ENCODE measurements at regions not wholly inside any gene's neighbourhood (a gene's known extent, or its start where the extent isn't known, plus 50 kb on each side); places are given as distances from the start of the nearest gene placed in this dataset.

GRCh38 chr5:124160265-124160664, 586.2 kb downstream of the ZNF608 start:
- DNase-seq (ENCODE audit: insufficient read length, low spot score) (no peak), FAIRE-seq (no peak)
- no peak for TF ChIP-seq POLR2A (IDR thresholded peaks at IDR 0.05; ENCODE audit: low read depth, low read length)

- no peak for TF ChIP-seq POLR2A (IDR thresholded peaks at IDR 0.05; ENCODE audit: low read depth, low read length)
- no peak for DNase-seq (ENCODE audit: insufficient read length, low spot score)
- FAIRE-seq: no peak
These were observed 589.1 kb downstream of the ZNF608 start for GRCh38 chr5:124157320-124157719.

GRCh38 chr5:124156415-124156996, 589.9 kb downstream of the ZNF608 start:
- FAIRE-seq (no peak), DNase-seq (ENCODE audit: insufficient read length, low spot score) (no peak)
- TF ChIP-seq POLR2A (IDR thresholded peaks at IDR 0.05; ENCODE audit: low read depth, low read length): no peak

- no peak for FAIRE-seq
- DNase-seq (ENCODE audit: insufficient read length, low spot score): no peak
- TF ChIP-seq POLR2A (IDR thresholded peaks at IDR 0.05; ENCODE audit: low read depth, low read length): no peak
These were observed 591.7 kb downstream of the ZNF608 start for GRCh38 chr5:124154714-124155113.

- no peak for TF ChIP-seq POLR2A (IDR thresholded peaks at IDR 0.05; ENCODE audit: low read depth, low read length)
- no peak for DNase-seq (ENCODE audit: insufficient read length, low spot score)
- no peak for FAIRE-seq
These were observed 592.9 kb downstream of the ZNF608 start for GRCh38 chr5:124153588-124153987.

- no peak for DNase-seq (ENCODE audit: insufficient read length, low spot score)
- FAIRE-seq: no peak
- TF ChIP-seq POLR2A (IDR thresholded peaks at IDR 0.05; ENCODE audit: low read depth, low read length): no peak
These were observed 597.9 kb downstream of the ZNF608 start for GRCh38 chr5:124148574-124148973.

GRCh38 chr5:124140060-124140459, 606.4 kb downstream of the ZNF608 start:
- no peak for TF ChIP-seq POLR2A (IDR thresholded peaks at IDR 0.05; ENCODE audit: low read depth, low read length)
- no peak for FAIRE-seq
- DNase-seq (ENCODE audit: insufficient read length, low spot score): no peak

- no peak for TF ChIP-seq POLR2A (IDR thresholded peaks at IDR 0.05; ENCODE audit: low read depth, low read length)
- DNase-seq (ENCODE audit: insufficient read length, low spot score) (no peak), FAIRE-seq (no peak)
These were observed 607.0 kb downstream of the ZNF608 start for GRCh38 chr5:124139477-124139876.

- TF ChIP-seq POLR2A (IDR thresholded peaks at IDR 0.05; ENCODE audit: low read depth, low read length): no peak
- DNase-seq (ENCODE audit: insufficient read length, low spot score) (no peak), FAIRE-seq (no peak)
These were observed 609.8 kb downstream of the ZNF608 start for GRCh38 chr5:124136609-124137008.

- FAIRE-seq (no peak), DNase-seq (ENCODE audit: insufficient read length, low spot score) (no peak)
- no peak for TF ChIP-seq POLR2A (IDR thresholded peaks at IDR 0.05; ENCODE audit: low read depth, low read length)
These were observed 611.5 kb downstream of the ZNF608 start for GRCh38 chr5:124134941-124135340.

GRCh38 chr5:124133406-124133805, 613.0 kb downstream of the ZNF608 start:
- no peak for FAIRE-seq
- no peak for DNase-seq (ENCODE audit: insufficient read length, low spot score)

GRCh38 chr5:124132843-124133242, 613.6 kb downstream of the ZNF608 start:
- no peak for DNase-seq (ENCODE audit: insufficient read length, low spot score)
- TF ChIP-seq POLR2A (IDR thresholded peaks at IDR 0.05; ENCODE audit: low read depth, low read length): no peak
- no peak for FAIRE-seq

More at GRCh38 chr5:124133406-124133805, 613.0 kb downstream of the ZNF608 start:
- TF ChIP-seq POLR2A (IDR thresholded peaks at IDR 0.05; ENCODE audit: low read depth, low read length): no peak

- no peak for DNase-seq (ENCODE audit: insufficient read length, low spot score)
These were observed 615.0 kb downstream of the ZNF608 start for GRCh38 chr5:124131466-124131865.

GRCh38 chr5:124130816-124131215, 615.6 kb downstream of the ZNF608 start:
- no peak for TF ChIP-seq POLR2A (IDR thresholded peaks at IDR 0.05; ENCODE audit: low read depth, low read length)
- DNase-seq (ENCODE audit: insufficient read length, low spot score): no peak
- FAIRE-seq: no peak

More at GRCh38 chr5:124131466-124131865, 615.0 kb downstream of the ZNF608 start:
- no peak for TF ChIP-seq POLR2A (IDR thresholded peaks at IDR 0.05; ENCODE audit: low read depth, low read length)
- no peak for FAIRE-seq

- FAIRE-seq: no peak
- DNase-seq (ENCODE audit: insufficient read length, low spot score): no peak
- no peak for TF ChIP-seq POLR2A (IDR thresholded peaks at IDR 0.05; ENCODE audit: low read depth, low read length)
These were observed 616.9 kb downstream of the CSNK1G3 start for GRCh38 chr5:124128867-124129266.
